Skin epidermis (tissue), 12 donors: ENCODE measurements at regions not wholly inside any gene's neighbourhood (a gene's known extent, or its start where the extent isn't known, plus 50 kb on each side); places are given as distances from the start of the nearest gene placed in this dataset.
A peak's percentile ranks its signal among the peaks of the same experiment; 100 is the strongest.

Experiments
- H3K27ac ChIP-seq, 21 experiments: fragments of 200-600 bp; sonication (generic) in 11 of 21; one replicate each; pipeline ENCODE4 v1.5.0; 2020; ENCODE audit warnings: mild to moderate bottlenecking in 3 of 21, inconsistent platforms in 2 of 21, moderate library complexity in 2 of 21
- H3K4me3 ChIP-seq, 7 experiments: fragments of 200-600 bp; sonication (generic) in 2 of 7; one replicate each; pipeline ENCODE4 v1.5.0; 2020; ENCODE audit warnings: inconsistent platforms in 2 of 7, mild to moderate bottlenecking in 2 of 7, moderate library complexity in 1 of 7

GRCh38 chr1:5388622-5389021, 603.6 kb downstream of the NPHP4 start:
- Histone ChIP-seq H3K4me3 (no peak overlapping the region), H3K27ac (peak overlapping the region in 3 of 21 experiments; percentile 52 to 61 (median 53))

- no peak overlapping the region for H3K4me3 ChIP-seq
- H3K27ac ChIP-seq = no peak overlapping the region
These were observed 605.9 kb downstream of the NPHP4 start for GRCh38 chr1:5386371-5386770.

GRCh38 chr1:5385956-5386355, 606.3 kb downstream of the NPHP4 start:
- Histone ChIP-seq H3K4me3 (no peak overlapping the region), H3K27ac (no peak overlapping the region)

GRCh38 chr1:5385096-5385799, 607.0 kb downstream of the NPHP4 start:
- Histone ChIP-seq H3K27ac (no peak overlapping the region), H3K4me3 (no peak overlapping the region)

GRCh38 chr1:5381491-5381890, 610.7 kb downstream of the NPHP4 start:
- Histone ChIP-seq H3K4me3 (no peak overlapping the region), H3K27ac (no peak overlapping the region)

- Histone ChIP-seq H3K4me3 (no peak overlapping the region), H3K27ac (no peak overlapping the region)
These were observed 613.0 kb downstream of the NPHP4 start for GRCh38 chr1:5379176-5379759.

- Histone ChIP-seq H3K4me3 (no peak overlapping the region), H3K27ac (no peak overlapping the region)
These were observed 615.5 kb downstream of the NPHP4 start for GRCh38 chr1:5376538-5377247.

- H3K27ac ChIP-seq = no peak overlapping the region
- H3K4me3 ChIP-seq = no peak overlapping the region
These were observed 616.7 kb downstream of the NPHP4 start for GRCh38 chr1:5375481-5375880.

GRCh38 chr1:5374192-5374591, 618.0 kb downstream of the NPHP4 start:
- no peak overlapping the region for H3K27ac ChIP-seq
- H3K4me3 ChIP-seq = no peak overlapping the region

- H3K27ac ChIP-seq = peak overlapping the region in 1 of 21 experiments; percentile 31
These were observed 618.9 kb downstream of the NPHP4 start for GRCh38 chr1:5373281-5373680.

GRCh38 chr1:5371270-5371669, 621.0 kb downstream of the NPHP4 start:
- Histone ChIP-seq H3K27ac (no peak overlapping the region), H3K4me3 (no peak overlapping the region)

More at GRCh38 chr1:5373281-5373680, 618.9 kb downstream of the NPHP4 start:
- H3K4me3 ChIP-seq = no peak overlapping the region

- Histone ChIP-seq H3K4me3 (no peak overlapping the region), H3K27ac (peak overlapping the region in 1 of 21 experiments; percentile 32)
These were observed 621.9 kb downstream of the NPHP4 start for GRCh38 chr1:5370311-5370710.

GRCh38 chr1:5369223-5369622, 623.0 kb downstream of the NPHP4 start:
- Histone ChIP-seq H3K4me3 (no peak overlapping the region), H3K27ac (no peak overlapping the region)

- Histone ChIP-seq H3K4me3 (no peak overlapping the region), H3K27ac (no peak overlapping the region)
These were observed 624.0 kb downstream of the NPHP4 start for GRCh38 chr1:5368201-5368600.

- Histone ChIP-seq H3K27ac (no peak overlapping the region), H3K4me3 (no peak overlapping the region)
These were observed 624.9 kb downstream of the NPHP4 start for GRCh38 chr1:5367306-5367705.

GRCh38 chr1:5365751-5366150, 626.5 kb downstream of the NPHP4 start:
- Histone ChIP-seq H3K27ac (no peak overlapping the region), H3K4me3 (no peak overlapping the region)

GRCh38 chr1:5364591-5364990, 627.6 kb downstream of the NPHP4 start:
- no peak overlapping the region for H3K27ac ChIP-seq
- no peak overlapping the region for H3K4me3 ChIP-seq

- no peak overlapping the region for H3K27ac ChIP-seq
- H3K4me3 ChIP-seq = no peak overlapping the region
These were observed 637.5 kb downstream of the NPHP4 start for GRCh38 chr1:5354681-5355080.

- H3K27ac ChIP-seq = no peak overlapping the region
- H3K4me3 ChIP-seq = no peak overlapping the region
These were observed 640.9 kb downstream of the NPHP4 start for GRCh38 chr1:5351366-5351765.

- no peak overlapping the region for H3K27ac ChIP-seq
These were observed 642.7 kb downstream of the NPHP4 start for GRCh38 chr1:5349526-5349925.

More at GRCh38 chr1:5349526-5349925, 642.7 kb downstream of the NPHP4 start:
- H3K4me3 ChIP-seq = no peak overlapping the region
